NCI-H226 (cell line): ENCODE measurements at regions not wholly inside any gene's neighbourhood (a gene's known extent, or its start where the extent isn't known, plus 50 kb on each side); places are given as distances from the start of the nearest gene placed in this dataset.

Source experiments
- DNase-seq: peaks from one replicate; pipeline ENCODE4 v3.0.0-alpha.2; 2015

GRCh38 chrX:69362856-69363255, 141.3 kb upstream of the NALF2 start:
- no peak for DNase-seq

GRCh38 chrX:69362354-69362753, 141.8 kb upstream of the NALF2 start:
- DNase-seq: no peak

GRCh38 chrX:69361311-69361845, 142.7 kb upstream of the NALF2 start:
- peak; percentile 43 for DNase-seq

GRCh38 chrX:69357317-69357716, 146.8 kb upstream of the NALF2 start:
- no peak for DNase-seq

GRCh38 chrX:69324851-69325250, 159.6 kb upstream of the PJA1 start:
- DNase-seq: no peak

- DNase-seq: no peak
Observed at GRCh38 chrX:69323786-69324720, 158.8 kb upstream of the PJA1 start.

GRCh38 chrX:69321789-69322188, 156.5 kb upstream of the PJA1 start:
- no peak for DNase-seq

GRCh38 chrX:69321006-69321655, 155.9 kb upstream of the PJA1 start:
- no peak for DNase-seq

- DNase-seq: no peak
Observed at GRCh38 chrX:69320116-69320515, 154.9 kb upstream of the PJA1 start.

GRCh38 chrX:69319376-69319775, 154.1 kb upstream of the PJA1 start:
- DNase-seq: no peak

GRCh38 chrX:69318651-69319340, 153.5 kb upstream of the PJA1 start:
- no peak for DNase-seq

GRCh38 chrX:69317721-69318120, 152.5 kb upstream of the PJA1 start:
- no peak for DNase-seq

- no peak for DNase-seq
Observed at GRCh38 chrX:69314436-69315348, 149.4 kb upstream of the PJA1 start.

- no peak for DNase-seq
Observed at GRCh38 chrX:69313617-69314290, 148.5 kb upstream of the PJA1 start.

- DNase-seq: no peak
Observed at GRCh38 chrX:69311936-69312670, 146.8 kb upstream of the PJA1 start.

GRCh38 chrX:69309074-69309792, 144.0 kb upstream of the PJA1 start:
- DNase-seq: no peak

- no peak for DNase-seq
Observed at GRCh38 chrX:69307756-69308155, 142.5 kb upstream of the PJA1 start.

- DNase-seq: no peak
Observed at GRCh38 chrX:69307029-69307428, 141.8 kb upstream of the PJA1 start.

GRCh38 chrX:69306063-69306404, 140.8 kb upstream of the PJA1 start:
- no peak for DNase-seq

GRCh38 chrX:69305333-69306062, 140.2 kb upstream of the PJA1 start:
- DNase-seq: no peak
